H1 (cell line): ENCODE measurements at regions not wholly inside any gene's neighbourhood (a gene's known extent, or its start where the extent isn't known, plus 50 kb on each side); places are given as distances from the start of the nearest gene placed in this dataset.

ENCODE experiments used
- CTCF ChIP-seq, 3 experiments: IDR thresholded peaks; 1 replicate in 2 of 3; 2 replicates in 1 of 3; pipeline versions ENCODE4 v1.5.1 to v1.6.1; 2011; ENCODE audit warnings: low read length in 3 of 3, mild to moderate bottlenecking in 3 of 3, inconsistent platforms in 2 of 3, low read depth in 1 of 3, moderate library complexity in 1 of 3; ENCODE audit not compliant: insufficient read depth in 1 of 3; ENCODE audit errors: control extremely low read depth in 1 of 3
- EZH2 ChIP-seq: fragments of 200-600 bp; sonication (generic); IDR thresholded peaks from 2 replicates; pipeline ENCODE4 v1.7.1; 2012; ENCODE audit warnings: low read depth, mild to moderate bottlenecking, moderate library complexity, low read length, inconsistent platforms; ENCODE audit not compliant: severe bottlenecking
- KDM5A ChIP-seq: fragments of 200-600 bp; IDR thresholded peaks from 2 replicates; pipeline ENCODE4 v1.7.1; 2012; ENCODE audit warnings: mild to moderate bottlenecking, low read length, inconsistent platforms, mixed read lengths
- POLR2A ChIP-seq, 2 experiments: IDR thresholded peaks; 1 replicate in 1 of 2; 2 replicates in 1 of 2; pipeline ENCODE4 v1.6.1; 2011; ENCODE audit warnings: low read depth in 2 of 2, low read length in 2 of 2, mild to moderate bottlenecking in 2 of 2; ENCODE audit errors: control extremely low read depth in 1 of 2
- POLR2AphosphoS5 ChIP-seq: IDR thresholded peaks from 2 replicates; pipeline ENCODE4 v1.6.1; 2011; ENCODE audit warnings: low read depth, low read length
- SIN3A ChIP-seq, 2 experiments: IDR thresholded peaks in 1 of 2; conservative IDR thresholded peaks in 1 of 2; 2 replicates each; pipeline ENCODE4 v1.6.1; 2011 to 2012; ENCODE audit warnings: low read length in 2 of 2, improper control_type of control experiment in 1 of 2, low read depth in 1 of 2, mild to moderate bottlenecking in 1 of 2
- TAF7 ChIP-seq: optimal IDR thresholded peaks from 2 replicates; pipeline ENCODE3; 2011; ENCODE audit warnings: low read depth, mild to moderate bottlenecking, inconsistent platforms, low read length, moderate library complexity, borderline replicate concordance
- TCF12 ChIP-seq: IDR thresholded peaks from 2 replicates; pipeline ENCODE4 v1.6.1; 2011; ENCODE audit warnings: low read depth, mild to moderate bottlenecking, low read length
- USF2 ChIP-seq: IDR thresholded peaks from 2 replicates; pipeline ENCODE4 v1.6.1; 2011; ENCODE audit warnings: low read length, improper control_type of control experiment
- YY1 ChIP-seq: IDR thresholded peaks from 2 replicates; pipeline ENCODE4 v1.6.1; 2011; ENCODE audit warnings: low read depth, mild to moderate bottlenecking, low read length

- TF ChIP-seq EZH2, result no peak
- no peak for TF ChIP-seq KDM5A
- no peak for TF ChIP-seq POLR2AphosphoS5
- TF ChIP-seq CTCF (IDR thresholded peaks at IDR 0.05; ENCODE audit: control extremely low read depth in 1 of 3, insufficient read depth in 1 of 3, low read depth in 1 of 3, low read length in 3 of 3), result no peak
- TF ChIP-seq TCF12, result no peak
- TF ChIP-seq USF2, result no peak
- no peak for TF ChIP-seq YY1
- TF ChIP-seq SIN3A (conservative IDR thresholded peaks at IDR 0.05 in 1 of 2, IDR thresholded peaks at IDR 0.05 in 1 of 2; ENCODE audit: low read depth in 1 of 2, low read length in 2 of 2), result no peak
- no peak for TF ChIP-seq POLR2A (IDR thresholded peaks at IDR 0.05; ENCODE audit: control extremely low read depth in 1 of 2, low read depth in 2 of 2, low read length in 2 of 2)
- TF ChIP-seq TAF7, result no peak
Measured at GRCh38 chrX:39452401-39452800, 645.4 kb downstream of the BCOR start.
